GM12892 (cell line): ENCODE measurements at regions not wholly inside any gene's neighbourhood (a gene's known extent, or its start where the extent isn't known, plus 50 kb on each side); places are given as distances from the start of the nearest gene placed in this dataset.

Experiments
- POLR2A ChIP-seq: IDR thresholded peaks from 2 replicates; pipeline ENCODE4 v1.6.1; 2011; ENCODE audit warnings: low read depth, low read length, control low read depth
- POLR2AphosphoS5 ChIP-seq: IDR thresholded peaks from 2 replicates; pipeline ENCODE4 v1.6.1; 2011; ENCODE audit warnings: low read depth, low read length, control low read depth
- TAF1 ChIP-seq: IDR thresholded peaks from 2 replicates; pipeline ENCODE4 v1.6.1; 2011; ENCODE audit warnings: low read depth, mild to moderate bottlenecking, control low read depth, low read length, borderline replicate concordance

GRCh38 chr11:98417256-98417755, 603.4 kb upstream of the CNTN5 start:
- TF ChIP-seq POLR2A (no peak), TAF1 (no peak), POLR2AphosphoS5 (no peak)
